Choroid plexus epithelial cell (primary cell): ENCODE measurements at regions not wholly inside any gene's neighbourhood (a gene's known extent, or its start where the extent isn't known, plus 50 kb on each side); places are given as distances from the start of the nearest gene placed in this dataset.

ENCODE experiments used
- DNase-seq: peaks from one replicate; pipeline ENCODE4 v3.0.0-alpha.2; 2010; ENCODE audit warnings: low read depth
- H3K4me3 ChIP-seq: 2 replicates; pipeline ENCODE4 v1.5.1; 2011; ENCODE audit warnings: low read depth, mild to moderate bottlenecking, control low read depth, low read length, moderate library complexity
- TF ChIP-seq, protein P1 (sequence below): conservative IDR thresholded peaks from 2 replicates; pipeline ENCODE4 v1.5.1; 2011; ENCODE audit warnings: low read depth, mild to moderate bottlenecking, control low read depth, inconsistent platforms, low read length, moderate library complexity

DNA sequence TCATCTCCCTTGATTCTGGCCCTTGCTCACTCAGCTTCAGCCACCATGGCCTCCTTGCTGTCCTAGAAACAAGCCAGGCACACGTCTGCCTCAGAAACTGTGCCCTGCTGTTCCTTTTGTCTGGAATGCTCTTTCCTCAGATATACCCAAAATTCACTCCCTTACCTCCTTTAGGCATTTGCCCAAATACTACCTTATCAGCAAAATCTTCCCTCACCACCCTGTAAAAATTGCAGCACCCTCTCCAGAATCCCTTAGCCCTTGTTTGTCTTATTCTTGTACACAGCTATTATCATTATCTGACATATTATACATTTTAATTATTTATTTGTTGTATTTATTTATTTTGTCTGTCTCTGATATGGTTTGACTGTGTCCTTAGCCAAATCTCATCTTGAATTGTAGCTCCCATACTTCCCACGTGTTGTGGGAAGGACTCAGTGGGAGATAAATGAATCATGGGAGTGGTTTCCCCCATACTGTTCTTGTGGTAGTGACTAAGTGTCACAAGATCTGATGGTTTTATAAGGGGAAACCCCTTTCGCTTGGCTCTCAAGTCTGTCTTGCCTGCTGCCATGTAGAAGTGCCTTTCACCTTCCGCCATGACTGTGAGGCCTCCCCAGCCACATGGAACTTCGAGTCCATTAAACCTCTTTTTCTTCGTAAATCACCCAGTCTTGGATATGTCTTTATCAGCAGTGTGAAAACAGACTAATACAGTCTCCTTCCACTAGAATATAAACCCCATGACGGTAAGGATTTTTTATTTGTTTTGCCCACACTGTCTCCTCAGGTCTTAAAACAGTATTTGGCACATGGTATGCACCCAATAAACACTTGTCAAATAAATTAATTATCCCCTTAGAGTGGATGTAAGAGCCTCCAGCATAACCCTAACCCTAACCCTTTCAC lies 60.0 kb upstream of the STT3B start:
- TF ChIP-seq, protein P1, sequence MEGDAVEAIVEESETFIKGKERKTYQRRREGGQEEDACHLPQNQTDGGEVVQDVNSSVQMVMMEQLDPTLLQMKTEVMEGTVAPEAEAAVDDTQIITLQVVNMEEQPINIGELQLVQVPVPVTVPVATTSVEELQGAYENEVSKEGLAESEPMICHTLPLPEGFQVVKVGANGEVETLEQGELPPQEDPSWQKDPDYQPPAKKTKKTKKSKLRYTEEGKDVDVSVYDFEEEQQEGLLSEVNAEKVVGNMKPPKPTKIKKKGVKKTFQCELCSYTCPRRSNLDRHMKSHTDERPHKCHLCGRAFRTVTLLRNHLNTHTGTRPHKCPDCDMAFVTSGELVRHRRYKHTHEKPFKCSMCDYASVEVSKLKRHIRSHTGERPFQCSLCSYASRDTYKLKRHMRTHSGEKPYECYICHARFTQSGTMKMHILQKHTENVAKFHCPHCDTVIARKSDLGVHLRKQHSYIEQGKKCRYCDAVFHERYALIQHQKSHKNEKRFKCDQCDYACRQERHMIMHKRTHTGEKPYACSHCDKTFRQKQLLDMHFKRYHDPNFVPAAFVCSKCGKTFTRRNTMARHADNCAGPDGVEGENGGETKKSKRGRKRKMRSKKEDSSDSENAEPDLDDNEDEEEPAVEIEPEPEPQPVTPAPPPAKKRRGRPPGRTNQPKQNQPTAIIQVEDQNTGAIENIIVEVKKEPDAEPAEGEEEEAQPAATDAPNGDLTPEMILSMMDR, result no peak
- DNase-seq, result peak; percentile 96
- H3K4me3 ChIP-seq, result no peak overlapping the region

DNA sequence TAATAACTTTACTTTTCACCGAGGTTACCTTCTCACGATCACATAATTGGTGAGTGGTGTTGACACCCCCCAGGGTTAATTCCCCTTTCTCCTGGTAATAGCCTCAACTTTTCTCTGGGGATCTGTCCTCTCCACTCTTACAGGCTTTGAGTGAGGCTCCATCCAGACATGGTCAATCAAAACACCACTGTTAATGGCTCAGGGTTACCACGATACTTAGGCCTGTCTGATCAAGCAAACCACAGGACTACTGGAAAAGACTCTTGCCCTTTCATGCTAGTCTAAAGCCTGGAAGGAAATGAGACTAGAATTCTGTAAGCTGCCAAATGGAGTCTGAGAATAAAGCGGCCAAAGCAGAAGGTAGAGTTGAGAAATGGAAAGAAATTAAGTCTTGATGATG lies 56.5 kb upstream of the STT3B start:
- no peak for DNase-seq

DNA sequence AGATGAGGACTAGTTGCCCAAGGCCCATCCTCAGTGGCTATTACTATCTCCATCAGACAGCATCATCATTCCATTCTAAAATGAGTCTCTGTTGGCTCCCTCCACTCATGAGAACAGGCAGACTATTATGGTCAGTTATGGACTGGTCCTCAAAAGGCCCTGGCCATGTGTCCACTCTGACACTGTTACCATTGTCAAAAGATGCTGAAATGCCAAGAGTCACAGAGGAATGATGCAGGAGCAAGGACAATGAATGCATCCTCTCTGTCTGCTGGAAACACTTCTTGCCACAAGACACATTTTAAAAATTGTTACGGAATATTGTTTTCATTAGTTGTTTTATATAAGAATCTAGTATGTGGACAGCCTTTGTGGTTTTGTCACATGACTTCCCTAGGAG lies 53.3 kb upstream of the STT3B start:
- TF ChIP-seq, protein P1, result no peak
- H3K4me3 ChIP-seq, result no peak overlapping the region
- DNase-seq, result no peak

More for the DNA sequence above, 56.5 kb upstream of the STT3B start:
- TF ChIP-seq, protein P1, result no peak
- no peak overlapping the region for H3K4me3 ChIP-seq

DNA sequence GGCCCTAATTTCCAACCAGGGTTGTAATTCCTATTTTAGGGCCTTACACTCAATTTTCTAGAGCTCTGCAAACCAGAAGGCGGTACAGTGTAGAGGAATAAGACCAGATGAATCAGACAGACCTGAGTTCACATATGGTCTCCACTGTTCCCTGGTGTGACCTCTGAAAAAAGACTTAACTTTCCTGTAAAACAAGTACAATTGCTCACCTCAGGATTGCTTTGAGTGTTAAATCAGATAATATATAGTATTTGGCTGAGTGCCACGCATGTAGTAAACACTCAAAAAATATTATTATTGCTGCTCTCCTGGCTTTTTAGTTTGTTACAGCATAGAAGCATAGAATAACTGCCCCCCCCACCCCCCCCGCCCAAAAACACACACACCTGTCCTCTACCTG lies 51.0 kb upstream of the STT3B start:
- no peak for DNase-seq
- H3K4me3 ChIP-seq, result no peak overlapping the region

DNA sequence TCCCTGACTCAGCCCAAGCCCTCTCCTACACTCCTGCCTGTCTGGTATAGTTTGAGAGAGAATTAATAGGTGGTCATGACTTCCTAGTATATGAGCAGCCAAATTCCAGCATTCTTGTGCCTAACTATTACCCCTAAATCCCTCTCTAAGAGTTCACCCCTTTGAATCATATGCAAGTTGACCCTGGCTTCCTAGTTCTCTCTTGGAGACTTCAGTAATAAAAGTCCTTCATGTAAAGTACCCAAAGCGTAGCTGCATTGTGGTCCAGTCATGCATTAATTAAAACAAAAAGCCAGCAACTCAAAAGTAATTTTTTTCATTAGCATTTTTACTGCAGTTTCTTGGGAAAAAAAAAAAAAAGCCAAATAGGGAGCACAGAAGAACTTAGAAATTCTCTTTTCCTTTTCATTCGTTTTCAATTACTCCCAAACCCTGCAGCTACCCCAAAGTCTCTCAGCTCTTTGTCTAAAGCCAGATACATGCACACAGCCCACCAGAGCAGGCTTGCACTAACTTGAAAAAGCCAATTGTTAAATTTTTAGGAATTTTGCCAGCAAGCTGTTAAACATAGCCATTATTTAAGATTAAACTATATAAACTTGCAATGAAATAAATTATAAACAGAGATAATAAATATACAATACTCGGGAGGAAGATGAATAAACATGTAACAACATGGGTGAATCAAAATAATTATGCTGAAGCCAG lies 50.1 kb upstream of the STT3B start:
- H3K4me3 ChIP-seq, result no peak overlapping the region
- DNase-seq, result no peak
- TF ChIP-seq, protein P1, result no peak

More for the DNA sequence above, 51.0 kb upstream of the STT3B start:
- TF ChIP-seq, protein P1, result no peak
